GM19351 (cell line): ENCODE measurements at regions not wholly inside any gene's neighbourhood (a gene's known extent, or its start where the extent isn't known, plus 50 kb on each side); places are given as distances from the start of the nearest gene placed in this dataset.

Experiments
- ATAC-seq: cut with Tn5 transposase; IDR thresholded peaks from one replicate; pipeline ENCODE4 v1.9.1; 2021; ENCODE audit warnings: mild to moderate bottlenecking, moderate library complexity; ENCODE audit not compliant: unreplicated experiment

DNA sequence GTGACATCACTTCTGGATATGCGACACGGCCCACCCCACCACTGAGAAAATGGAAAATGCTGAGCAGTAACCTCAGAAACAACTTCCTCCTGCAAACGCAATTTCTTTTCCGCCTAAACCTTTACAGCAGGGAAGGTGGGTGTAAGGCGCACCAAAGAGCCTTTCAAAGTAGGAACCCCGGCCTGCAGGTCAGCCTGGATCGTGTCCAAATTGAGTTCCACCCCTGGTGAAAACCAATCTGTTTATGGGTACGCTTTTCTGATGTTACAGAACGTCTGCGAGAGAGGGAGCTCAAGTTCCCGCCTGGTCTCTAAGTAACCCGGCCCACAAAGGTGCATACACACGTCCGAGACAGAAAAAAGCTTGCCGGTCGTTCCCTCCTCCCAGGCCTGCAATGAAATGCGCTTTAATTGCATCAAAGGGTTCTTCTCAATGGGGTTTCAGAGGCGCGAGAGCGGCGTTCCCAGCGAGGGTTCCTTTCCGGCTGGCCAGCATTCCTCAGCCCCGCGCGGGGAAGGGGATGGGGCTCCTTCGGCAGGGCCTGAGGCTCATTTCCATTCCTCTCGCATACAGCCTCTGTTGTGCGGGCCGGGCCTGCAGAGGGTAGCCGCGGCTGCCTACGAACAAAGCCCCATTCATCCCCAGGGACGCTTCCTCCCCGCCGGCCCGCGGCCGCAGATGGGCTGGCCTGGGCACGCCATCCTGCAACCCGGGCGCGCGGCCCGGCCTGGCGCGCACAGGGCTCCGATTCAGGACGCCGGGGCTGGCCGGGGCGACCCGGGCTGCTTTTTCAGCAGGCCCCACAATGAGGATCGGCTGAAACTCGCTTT is 138.1 kb downstream of the TMCO5A start:
- ATAC-seq, result peak; percentile 65

DNA sequence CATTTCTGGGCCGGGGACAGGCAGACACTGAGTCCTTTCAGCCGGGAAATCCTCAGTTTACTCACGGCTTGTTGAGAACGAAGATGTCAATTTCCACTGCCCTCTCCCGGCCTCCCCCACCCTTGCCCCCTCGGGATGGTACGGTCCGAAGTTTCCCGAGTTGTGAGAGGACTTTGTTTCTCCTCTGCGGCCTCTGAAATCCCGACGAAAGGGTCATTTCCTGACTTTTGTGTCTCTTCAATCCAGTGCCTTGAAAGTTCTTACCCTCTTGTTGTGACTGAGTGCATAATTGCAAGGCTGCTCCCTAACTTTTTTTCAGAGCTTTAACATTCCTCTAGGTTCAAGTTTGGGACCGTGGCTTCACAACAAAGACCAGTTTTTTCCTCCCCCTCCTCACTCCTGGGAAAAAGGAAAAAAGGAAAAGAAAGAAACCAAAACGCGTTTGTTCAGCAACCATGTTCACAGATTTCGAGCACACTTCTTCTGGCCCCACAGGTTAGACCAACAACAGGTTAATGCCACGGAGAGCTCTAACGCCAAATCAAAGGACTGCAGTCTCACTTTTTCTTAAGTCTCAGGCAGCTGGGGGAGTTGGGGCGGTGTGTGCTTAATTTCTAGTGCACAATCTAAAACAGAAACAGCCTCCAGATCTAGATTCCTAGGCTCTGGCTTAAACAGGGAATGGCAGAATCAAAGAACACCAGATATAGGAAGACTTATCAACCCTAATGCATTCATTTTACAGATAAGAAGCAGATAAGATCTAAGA is 138.9 kb downstream of the TMCO5A start:
- ATAC-seq, result no peak

DNA sequence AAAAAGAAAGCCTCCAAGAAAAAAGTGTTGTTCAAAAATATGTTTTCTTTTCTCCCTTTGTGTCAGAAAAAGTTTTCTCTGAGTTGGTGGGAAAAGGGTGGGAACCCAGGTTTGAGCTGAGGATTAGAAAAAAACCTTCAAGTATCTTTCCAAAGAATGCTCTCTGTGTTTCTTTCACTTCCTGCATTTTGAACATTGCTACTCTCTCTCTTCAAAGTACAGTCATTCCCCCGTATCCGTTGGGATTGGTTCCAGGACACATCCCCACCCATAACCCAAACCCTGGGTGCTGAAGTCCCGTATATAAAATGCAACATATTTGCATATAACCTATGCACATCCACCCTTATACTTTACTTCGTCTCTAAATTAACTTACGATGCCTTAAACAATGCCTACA is 139.6 kb downstream of the TMCO5A start:
- no peak for ATAC-seq

DNA sequence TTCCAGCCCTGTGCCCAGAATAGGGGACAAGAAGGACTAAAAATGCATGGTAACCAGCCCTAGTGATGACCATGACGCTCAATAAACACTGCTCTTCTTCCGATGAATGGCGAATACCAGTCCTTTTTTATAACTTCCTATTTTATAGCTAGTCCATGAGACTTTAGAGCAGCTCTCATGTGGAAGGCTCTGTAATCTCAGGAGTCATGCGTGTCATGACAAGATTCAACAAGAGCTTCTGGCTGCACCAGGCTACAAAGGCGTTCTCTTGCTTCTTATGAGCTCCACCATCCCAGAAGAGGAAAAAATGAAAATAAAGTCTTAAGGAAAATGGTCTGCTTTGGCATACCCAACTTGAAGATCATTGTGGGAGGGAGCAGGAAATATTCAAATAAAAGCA is 141.0 kb downstream of the TMCO5A start:
- ATAC-seq, result no peak

DNA sequence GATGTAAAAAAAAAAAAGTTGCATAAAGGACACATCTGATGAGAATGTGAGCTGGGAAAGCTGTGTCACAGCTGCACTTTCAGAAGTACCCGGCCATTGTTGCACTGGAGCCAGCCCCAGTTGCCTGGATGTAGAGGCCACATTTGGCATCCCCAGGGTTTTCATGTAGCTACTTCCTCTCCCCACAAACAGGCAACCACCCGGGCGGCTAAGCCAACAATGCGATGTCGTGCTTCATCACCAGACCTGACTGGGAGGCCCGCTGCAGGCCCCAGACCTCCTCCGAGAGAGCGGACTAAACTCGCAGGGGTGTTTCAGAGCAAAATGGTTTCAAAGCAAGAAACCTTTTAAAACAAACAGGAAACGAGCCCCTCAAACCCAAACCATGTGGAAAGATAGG is 142.3 kb downstream of the TMCO5A start:
- no peak for ATAC-seq

DNA sequence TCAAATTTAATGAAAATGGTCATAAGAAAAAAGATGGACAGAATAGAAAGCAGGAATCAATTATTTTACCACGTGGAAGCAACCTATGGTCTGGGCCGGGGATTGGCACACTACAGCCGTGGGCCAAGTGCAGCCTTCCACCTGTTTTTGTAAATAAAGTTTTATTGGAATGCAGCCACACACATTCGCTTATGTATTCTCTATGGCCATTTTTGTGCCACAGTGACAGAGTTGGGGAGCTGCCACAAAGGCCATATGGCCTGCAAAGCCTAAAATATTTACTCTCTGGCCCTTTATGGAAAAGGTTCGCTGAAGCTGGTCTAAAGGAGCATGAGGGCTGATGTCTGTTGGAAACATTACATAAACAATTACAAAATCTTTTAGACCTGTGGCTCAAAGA is 144.8 kb downstream of the TMCO5A start:
- ATAC-seq, result no peak

DNA sequence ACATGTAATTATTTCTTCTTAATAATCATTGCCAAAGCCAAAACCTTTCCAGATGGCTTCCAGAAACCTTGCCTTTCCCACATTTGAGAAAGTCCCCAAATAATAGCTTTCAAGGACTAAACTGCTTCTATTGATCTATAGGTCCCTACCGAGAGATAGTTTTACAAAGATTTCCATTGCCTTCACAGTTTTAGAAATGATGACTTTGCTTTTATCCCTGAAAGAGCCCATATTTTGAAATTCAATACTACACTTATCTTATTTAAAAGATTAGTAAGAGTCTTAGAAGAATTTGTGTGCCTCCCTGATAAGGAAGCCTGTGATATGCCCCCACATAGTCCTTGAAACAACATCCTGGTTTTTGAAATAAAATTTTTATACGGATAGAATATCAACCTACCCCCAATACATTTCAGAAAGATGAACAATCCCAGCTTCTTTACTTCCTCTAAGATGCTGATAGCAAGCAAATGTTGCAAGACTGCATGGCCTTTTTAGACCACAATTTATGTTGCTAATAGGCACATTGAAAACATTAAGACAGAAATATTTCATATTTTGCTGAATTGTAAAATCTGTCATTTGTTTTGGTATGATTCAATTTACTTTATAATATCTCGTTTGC is 146.3 kb downstream of the TMCO5A start:
- no peak for ATAC-seq

DNA sequence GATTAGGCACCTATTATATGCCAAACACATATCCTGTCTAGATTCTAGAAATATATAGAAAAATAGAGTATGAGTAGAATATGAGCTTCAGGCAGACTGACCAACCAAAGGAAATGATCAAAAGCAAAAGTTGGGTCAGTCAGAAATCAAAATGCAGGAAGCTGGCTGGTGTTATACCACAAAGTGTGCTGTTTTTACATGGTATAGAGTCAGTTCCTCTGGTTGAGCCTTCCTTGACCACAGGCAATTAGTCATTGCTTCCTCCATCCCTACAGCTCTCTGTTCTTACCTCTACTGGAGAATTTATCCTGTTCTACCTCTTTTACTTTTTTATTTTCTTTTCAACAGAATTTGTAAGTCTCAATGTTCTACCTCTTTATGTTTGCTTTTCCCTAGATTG is 149.8 kb downstream of the TMCO5A start:
- ATAC-seq, result peak; percentile 68

DNA sequence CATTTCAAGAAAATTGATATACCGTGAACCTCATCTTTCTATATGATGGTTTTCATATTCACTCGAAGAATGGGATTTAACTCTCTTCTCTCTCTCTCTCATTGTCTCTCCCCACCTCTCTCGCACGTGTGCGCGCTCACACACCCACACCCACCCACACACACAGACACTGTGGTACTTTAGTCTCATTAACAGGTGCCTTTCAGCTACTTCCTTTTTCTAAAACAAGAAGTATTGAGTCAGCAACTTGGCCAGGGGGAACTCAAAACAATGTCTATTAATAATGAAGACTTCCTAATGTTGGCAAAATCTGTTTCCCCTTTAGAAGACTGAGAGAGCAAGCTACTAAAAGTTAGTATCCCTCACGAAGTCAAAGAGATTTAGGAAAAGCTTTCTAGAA is 150.7 kb downstream of the TMCO5A start:
- ATAC-seq, result peak; percentile 76

DNA sequence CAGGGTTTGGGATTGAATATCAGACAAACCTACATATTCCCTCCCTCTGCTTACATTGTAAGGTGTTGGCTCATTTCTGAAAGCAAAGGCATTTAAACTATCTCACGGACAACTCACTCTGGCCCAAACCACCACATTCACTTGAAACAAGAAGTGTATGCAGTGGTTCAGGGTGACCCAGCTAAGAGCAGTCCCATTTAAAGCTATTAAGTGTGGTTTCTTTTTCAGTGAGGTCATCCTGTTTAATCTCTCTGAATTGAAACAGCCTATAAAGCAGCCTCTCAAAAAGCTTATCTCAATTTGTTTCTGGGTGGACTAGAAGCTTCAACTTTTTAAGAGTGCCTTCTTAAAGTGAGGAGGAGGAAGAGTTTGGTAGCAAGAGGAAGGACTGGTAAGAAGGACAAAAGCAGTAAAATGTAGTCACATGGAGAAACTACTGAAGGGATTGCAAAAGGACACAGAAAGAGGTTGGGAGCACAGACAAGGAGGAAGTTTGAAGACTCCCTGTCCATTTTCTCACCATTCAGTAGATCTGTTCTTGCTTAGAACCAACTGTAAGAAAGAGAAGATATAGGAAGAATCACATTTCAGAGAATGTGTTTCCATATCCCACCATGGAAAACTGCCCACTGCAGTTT is 151.6 kb downstream of the TMCO5A start:
- peak; percentile 50 for ATAC-seq

DNA sequence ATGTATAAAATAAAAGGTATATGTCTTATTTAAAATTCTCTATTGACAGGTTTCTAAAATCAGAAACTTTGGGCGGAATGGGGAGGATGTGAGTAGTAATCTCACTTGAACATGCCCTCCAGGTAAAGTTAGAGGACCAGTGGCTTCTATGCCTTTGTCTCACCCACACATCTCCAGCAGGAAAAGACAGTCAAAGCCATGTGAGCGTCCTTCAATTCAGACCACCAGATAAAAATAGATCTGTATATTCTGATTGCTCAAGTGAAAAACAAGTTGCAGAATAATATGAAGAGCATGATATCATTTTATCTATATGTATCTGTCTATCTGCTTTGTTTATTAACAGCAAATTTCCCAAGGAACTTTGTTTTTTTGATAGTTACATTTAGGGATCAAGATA is 152.2 kb downstream of the TMCO5A start:
- ATAC-seq, result no peak

DNA sequence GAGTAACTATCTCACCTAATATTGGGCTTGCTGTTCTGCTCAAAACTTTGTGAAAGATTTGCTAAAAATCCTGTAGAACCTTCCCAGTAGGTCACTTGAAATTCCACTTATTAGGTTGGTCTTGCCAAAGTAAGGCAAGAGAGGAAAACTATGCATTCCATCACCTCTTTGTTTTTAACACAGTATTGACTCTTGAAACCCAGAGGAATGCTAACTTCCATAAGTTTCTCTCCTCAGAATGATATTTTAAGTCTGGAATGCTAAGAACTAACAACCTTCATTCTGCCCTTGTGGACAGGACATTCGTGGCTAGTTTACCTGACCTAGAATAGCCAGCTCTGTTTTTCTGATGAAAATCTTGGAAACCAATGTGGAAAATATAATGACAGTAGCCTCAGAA is 154.5 kb downstream of the TMCO5A start:
- no peak for ATAC-seq

DNA sequence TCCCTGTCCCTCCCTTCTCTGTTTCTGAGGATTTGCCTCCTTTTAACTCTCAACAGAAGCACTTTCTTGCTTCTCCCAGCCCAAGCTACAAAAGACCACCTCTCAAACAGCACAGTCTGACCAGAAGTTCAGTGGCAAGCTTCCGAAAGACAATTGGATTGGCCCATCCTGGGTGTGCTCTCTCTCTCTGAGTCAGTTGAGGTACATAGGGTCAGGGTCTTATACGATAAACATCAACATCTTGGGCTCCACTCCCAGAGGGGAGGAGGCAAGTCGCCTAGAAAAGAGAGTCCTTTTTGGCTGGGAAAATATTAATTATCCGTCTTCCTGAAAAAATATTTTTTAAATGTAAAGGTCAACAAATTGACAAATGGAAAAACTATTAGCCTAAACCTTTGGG is 155.8 kb downstream of the TMCO5A start:
- ATAC-seq, result no peak

DNA sequence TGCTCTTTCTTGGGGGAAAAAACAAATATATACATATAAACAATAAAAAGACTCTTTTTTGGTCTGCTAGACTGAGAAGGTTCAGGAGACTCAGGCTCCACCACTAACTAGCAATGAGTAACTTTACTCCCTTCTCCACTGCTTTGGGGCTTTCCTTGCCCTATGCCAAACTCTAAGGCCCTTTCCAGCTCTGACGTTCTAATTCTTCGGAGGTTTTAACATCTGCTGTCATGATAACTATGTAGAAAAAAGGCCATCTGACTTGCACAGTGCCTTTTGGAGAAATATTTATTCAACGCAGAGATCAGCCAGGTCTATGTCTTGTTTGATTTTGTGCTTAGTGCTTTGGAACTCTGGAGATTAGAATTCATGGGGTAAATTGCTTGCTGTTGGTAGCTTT is 156.2 kb downstream of the TMCO5A start:
- ATAC-seq, result no peak

DNA sequence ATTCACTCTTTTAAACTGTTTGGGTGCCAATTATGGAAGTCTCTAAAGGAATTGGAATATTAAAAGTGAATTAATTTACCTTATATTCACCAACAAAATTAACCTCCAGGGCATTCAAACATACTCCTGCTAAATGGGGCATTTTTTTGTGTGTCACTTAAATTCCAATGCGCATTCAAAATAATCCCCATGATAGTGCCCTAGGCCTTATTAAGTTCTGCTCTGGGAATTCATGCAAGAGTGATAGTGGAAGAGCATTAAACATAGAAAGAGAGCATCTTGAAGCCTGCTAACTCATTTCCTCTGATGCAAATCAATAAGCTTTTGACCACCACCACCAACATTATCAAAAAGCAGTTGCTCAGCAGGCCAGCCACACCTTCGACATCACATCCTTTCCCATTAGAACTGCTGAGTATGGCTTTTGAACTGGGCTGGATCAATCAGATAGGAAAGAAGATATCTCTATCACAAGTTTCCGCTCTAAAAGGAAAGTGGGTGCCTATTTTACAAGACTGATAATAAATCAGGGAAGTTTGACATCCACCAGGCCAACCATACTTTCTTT is 156.7 kb downstream of the TMCO5A start:
- ATAC-seq, result no peak

DNA sequence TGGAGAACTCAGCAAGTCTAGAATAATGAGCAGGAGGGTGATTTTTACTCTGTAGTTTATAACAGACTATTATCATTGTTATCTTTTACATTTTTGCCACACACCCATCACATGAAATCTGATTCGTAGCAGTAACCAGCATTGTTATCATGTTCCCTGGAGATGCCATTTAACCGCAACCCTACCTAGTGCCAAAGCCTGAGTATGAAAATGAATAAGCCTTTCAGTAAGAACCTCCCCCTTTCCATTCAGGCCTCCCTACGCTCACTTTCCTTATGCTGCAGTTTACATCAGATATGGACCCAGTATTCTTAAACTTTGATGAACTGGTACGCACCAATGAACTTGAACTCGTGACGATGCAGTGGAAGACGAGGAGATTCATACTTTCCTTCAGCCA is 158.7 kb upstream of the SPRED1 start:
- no peak for ATAC-seq

DNA sequence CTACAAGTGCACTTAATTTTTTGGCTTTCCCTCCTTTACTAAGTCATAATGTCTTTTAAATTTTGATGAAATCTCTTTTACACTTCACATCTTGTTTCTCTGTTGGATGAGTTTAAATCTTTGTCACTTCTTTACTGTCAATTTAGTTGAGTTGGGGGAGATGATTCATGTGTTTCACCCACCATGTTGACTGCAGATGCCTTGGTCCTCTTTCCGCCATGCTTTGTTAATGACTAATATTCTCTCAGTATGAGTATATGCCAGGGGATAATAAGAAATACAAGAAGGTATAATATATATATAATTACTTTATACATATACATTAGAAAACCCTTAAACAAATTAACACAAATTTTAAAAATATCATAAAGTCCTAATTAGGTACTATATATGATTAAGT is 149.7 kb upstream of the SPRED1 start:
- ATAC-seq, result no peak

DNA sequence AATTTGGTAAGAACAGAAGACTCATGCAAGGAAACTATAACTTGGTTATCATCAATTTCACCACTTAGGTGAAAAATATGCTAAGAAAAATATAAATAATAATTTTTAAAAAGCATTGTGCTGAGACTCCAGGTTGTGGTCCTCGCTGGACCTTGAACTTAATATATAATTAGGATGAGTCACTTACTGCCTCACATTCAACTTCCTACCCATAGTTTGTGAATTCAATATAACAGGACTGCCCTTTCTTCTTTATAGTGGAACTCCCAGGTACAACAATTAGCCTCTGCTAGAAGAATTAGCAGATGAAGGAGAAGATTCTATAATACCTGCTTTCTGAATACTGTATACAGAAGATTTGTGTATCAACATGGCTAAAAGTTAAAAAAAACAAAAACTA is 149.1 kb upstream of the SPRED1 start:
- ATAC-seq, result no peak

DNA sequence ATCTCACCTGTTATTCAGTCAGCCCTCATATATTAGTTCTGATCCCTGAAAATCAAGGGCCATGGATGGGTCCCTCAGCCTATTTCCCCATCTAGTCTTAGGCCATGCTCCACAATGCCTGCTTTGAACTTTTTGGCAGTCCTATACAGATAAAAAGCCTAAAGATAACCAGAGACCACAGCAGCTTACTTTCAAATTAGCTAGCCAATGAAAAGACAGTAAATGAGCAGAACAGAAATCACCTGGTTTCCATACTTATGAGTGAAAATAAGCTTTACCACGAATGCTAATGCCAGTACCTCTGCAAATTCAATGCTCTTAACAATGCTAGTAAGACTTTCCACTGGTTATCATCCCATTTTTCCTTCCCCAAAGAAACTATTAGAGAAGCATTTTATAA is 141.6 kb upstream of the SPRED1 start:
- no peak for ATAC-seq

DNA sequence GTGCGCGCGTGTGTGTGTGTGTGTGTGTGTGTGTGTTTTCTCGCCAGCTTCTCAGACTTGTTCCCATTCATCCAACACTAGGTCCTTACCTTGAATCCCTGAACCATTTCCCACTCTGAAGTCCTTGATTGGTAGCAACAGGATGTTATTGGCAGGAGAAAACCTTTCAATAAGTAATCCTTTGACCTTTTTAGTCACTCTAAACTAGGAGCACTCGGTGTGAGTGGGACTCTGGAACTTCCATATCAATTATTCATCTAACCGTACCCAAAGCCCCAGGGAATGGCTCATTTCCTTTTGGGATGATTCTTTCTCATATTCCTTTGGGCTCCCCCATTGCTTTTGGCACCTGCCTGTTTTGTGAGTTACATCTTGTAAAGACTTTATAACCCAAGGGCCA is 140.2 kb upstream of the SPRED1 start:
- no peak for ATAC-seq

DNA sequence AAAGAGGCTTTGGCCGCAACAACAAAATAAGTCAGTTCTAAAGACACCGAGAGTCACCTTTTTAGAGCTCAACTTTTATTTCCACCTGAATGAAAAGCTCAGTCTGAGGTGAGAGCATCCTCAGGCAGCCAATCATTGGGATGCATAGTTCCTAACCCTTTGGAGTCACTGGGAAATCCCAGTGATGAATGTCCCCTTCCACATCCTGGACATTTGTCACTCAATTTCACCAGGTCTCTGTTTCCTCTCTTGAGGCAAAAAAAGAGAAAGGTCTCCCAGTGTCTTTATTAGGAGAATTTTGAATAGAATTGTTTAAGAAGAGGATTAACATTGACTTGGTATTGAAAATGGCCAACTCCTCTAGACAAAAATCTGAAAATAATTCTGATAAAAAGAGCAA is 137.5 kb upstream of the SPRED1 start:
- ATAC-seq, result no peak
